H1 (cell line): ENCODE measurements at regions not wholly inside any gene's neighbourhood (a gene's known extent, or its start where the extent isn't known, plus 50 kb on each side); places are given as distances from the start of the nearest gene placed in this dataset.

Experiments used
- BACH1 ChIP-seq: IDR thresholded peaks from 2 replicates; pipeline ENCODE4 v1.6.1; 2012; ENCODE audit warnings: low read length, improper control_type of control experiment
- CBX5 ChIP-seq: fragments of 300-800, 300-1000 bp; sonication (generic); IDR thresholded peaks from 2 replicates; pipeline ENCODE4 v1.7.1; 2016; ENCODE audit warnings: antibody characterized with exemption, low read length, low read depth
- CHD2 ChIP-seq: IDR thresholded peaks from 2 replicates; pipeline ENCODE4 v1.6.1; 2012; ENCODE audit warnings: low read length, improper control_type of control experiment
- POLR2A ChIP-seq, 2 experiments: IDR thresholded peaks; 1 replicate in 1 of 2; 2 replicates in 1 of 2; pipeline ENCODE4 v1.6.1; 2011; ENCODE audit warnings: low read depth in 2 of 2, low read length in 2 of 2, mild to moderate bottlenecking in 2 of 2; ENCODE audit errors: control extremely low read depth in 1 of 2
- SUZ12 ChIP-seq: fragments of 200-600 bp; sonication (generic); IDR thresholded peaks from 2 replicates; pipeline ENCODE4 v1.6.1; 2012; ENCODE audit warnings: mild to moderate bottlenecking, inconsistent platforms, low read length, moderate library complexity, mixed read lengths
- TF ChIP-seq, protein P1 (sequence below), 3 experiments: IDR thresholded peaks; 1 replicate in 2 of 3; 2 replicates in 1 of 3; pipeline versions ENCODE4 v1.5.1 to v1.6.1; 2011; ENCODE audit warnings: low read length in 3 of 3, mild to moderate bottlenecking in 3 of 3, inconsistent platforms in 2 of 3, low read depth in 1 of 3, moderate library complexity in 1 of 3; ENCODE audit not compliant: insufficient read depth in 1 of 3; ENCODE audit errors: control extremely low read depth in 1 of 3
- TF ChIP-seq, protein P2 (sequence below): IDR thresholded peaks from 2 replicates; pipeline ENCODE4 v1.6.1; 2012; ENCODE audit warnings: inconsistent platforms

- TF ChIP-seq CHD2 (no peak), POLR2A (IDR thresholded peaks at IDR 0.05; ENCODE audit: control extremely low read depth in 1 of 2, low read depth in 2 of 2, low read length in 2 of 2) (no peak), BACH1 (no peak), SUZ12 (no peak), CBX5 (no peak)
- TF ChIP-seq, protein P1, sequence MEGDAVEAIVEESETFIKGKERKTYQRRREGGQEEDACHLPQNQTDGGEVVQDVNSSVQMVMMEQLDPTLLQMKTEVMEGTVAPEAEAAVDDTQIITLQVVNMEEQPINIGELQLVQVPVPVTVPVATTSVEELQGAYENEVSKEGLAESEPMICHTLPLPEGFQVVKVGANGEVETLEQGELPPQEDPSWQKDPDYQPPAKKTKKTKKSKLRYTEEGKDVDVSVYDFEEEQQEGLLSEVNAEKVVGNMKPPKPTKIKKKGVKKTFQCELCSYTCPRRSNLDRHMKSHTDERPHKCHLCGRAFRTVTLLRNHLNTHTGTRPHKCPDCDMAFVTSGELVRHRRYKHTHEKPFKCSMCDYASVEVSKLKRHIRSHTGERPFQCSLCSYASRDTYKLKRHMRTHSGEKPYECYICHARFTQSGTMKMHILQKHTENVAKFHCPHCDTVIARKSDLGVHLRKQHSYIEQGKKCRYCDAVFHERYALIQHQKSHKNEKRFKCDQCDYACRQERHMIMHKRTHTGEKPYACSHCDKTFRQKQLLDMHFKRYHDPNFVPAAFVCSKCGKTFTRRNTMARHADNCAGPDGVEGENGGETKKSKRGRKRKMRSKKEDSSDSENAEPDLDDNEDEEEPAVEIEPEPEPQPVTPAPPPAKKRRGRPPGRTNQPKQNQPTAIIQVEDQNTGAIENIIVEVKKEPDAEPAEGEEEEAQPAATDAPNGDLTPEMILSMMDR (IDR thresholded peaks at IDR 0.05; ENCODE audit: control extremely low read depth in 1 of 3, insufficient read depth in 1 of 3, low read depth in 1 of 3, low read length in 3 of 3) = no peak
- TF ChIP-seq, protein P2, sequence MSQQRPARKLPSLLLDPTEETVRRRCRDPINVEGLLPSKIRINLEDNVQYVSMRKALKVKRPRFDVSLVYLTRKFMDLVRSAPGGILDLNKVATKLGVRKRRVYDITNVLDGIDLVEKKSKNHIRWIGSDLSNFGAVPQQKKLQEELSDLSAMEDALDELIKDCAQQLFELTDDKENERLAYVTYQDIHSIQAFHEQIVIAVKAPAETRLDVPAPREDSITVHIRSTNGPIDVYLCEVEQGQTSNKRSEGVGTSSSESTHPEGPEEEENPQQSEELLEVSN = no peak
These were observed 78.0 kb upstream of the POU1F1 start for GRCh38 chr3:87354398-87354797.
